ENCODE measurements at regions not wholly inside any gene's neighbourhood (a gene's known extent, or its start where the extent isn't known, plus 50 kb on each side); places are given as distances from the start of the nearest gene placed in this dataset.
A peak's percentile ranks its signal among the peaks of the same experiment; 100 is the strongest.

- no peaks in the 10 kb centered on the region for H3K9me3 Mint-ChIP-seq (ENCODE audit: insufficient read depth)
- H3K27ac Mint-ChIP-seq, result no peak overlapping the region
- no peaks in the 10 kb centered on the region for H3K27me3 ChIP-seq (replicated peaks in 1 of 4; ENCODE audit: control extremely low read depth in 1 of 4, control insufficient read depth in 3 of 4, insufficient read depth in 4 of 4, low read length in 3 of 4)
- peaks cover 8% of the 10 kb centered on the region for H3K27me3 Mint-ChIP-seq
- H2AFZ ChIP-seq (ENCODE audit: insufficient read depth, low read depth, low read length, poor library complexity, severe bottlenecking), result no peak overlapping the region
- no peaks in the 10 kb centered on the region for H3K36me3 ChIP-seq (replicated peaks in 1 of 2; ENCODE audit: control extremely low read depth in 1 of 2, control insufficient read depth in 1 of 2, extremely low read depth in 1 of 2, insufficient read depth in 2 of 2, low read length in 1 of 2)
- H3K4me1 Mint-ChIP-seq, result no peaks in the 10 kb centered on the region
- no peak overlapping the region for H3K4me2 ChIP-seq (replicated peaks; ENCODE audit: low read depth, low read length, poor library complexity, severe bottlenecking)
- H3K27ac ChIP-seq (ENCODE audit: low read length in 2 of 2), result no peak overlapping the region
- intact Hi-C loops (cut with micrococcal nuclease), result no loop called here
- H3K4me1 ChIP-seq (ENCODE audit: control insufficient read depth in 2 of 2, insufficient read depth in 2 of 2, low read length in 2 of 2), result no peaks in the 10 kb centered on the region
- no peaks in the 10 kb centered on the region for H4K20me1 ChIP-seq (ENCODE audit: control insufficient read depth, insufficient read depth, low read length, poor library complexity, severe bottlenecking)
- H3K4me3 Mint-ChIP-seq, result no peak overlapping the region
- H3K9me3 ChIP-seq (ENCODE audit: control extremely low read depth in 1 of 3, control insufficient read depth in 2 of 3, insufficient read depth in 1 of 3, low read length in 2 of 3), result peaks cover 0 to 4% (median 0%) of the 10 kb centered on the region in 3 donors
- no peak overlapping the region for H3K4me3 ChIP-seq (ENCODE audit: control extremely low read depth in 1 of 5, extremely low read depth in 1 of 5, insufficient read depth in 1 of 5, low read depth in 2 of 5, low read length in 4 of 5)
- no peak for DNase-seq
- TF ChIP-seq CTCF (IDR thresholded peaks at IDR 0.05), result no peak
- no peak for TF ChIP-seq EZH2 (IDR thresholded peaks at IDR 0.05; ENCODE audit: borderline replicate concordance, insufficient read depth, low read depth, low read length, poor library complexity, severe bottlenecking)
- no peak overlapping the region for H3K9ac ChIP-seq (ENCODE audit: low read length)
- no CpG with 5 or more reads among the region's 2 CpGs for WGBS (ENCODE audit: insufficient coverage)
- ChIA-PET POLR2A (no interaction called here), CTCF (interaction anchor here (4.1 kb wide), 1 partner anchor 13 kb away, joined by 24 read pairs; no protein-coding TSS in a partner anchor)
- ATAC-seq (ENCODE audit: low read depth), result no peak
- H3K79me2 ChIP-seq (ENCODE audit: control insufficient read depth, insufficient read depth, low read length), result no peaks in the 10 kb centered on the region
Measured at GRCh38 chr10:4669585-4669984, 156.4 kb upstream of the AKR1E2 start.

- Histone ChIP-seq H3K4me2 (replicated peaks; ENCODE audit: low read depth, low read length, poor library complexity, severe bottlenecking) (no peak overlapping the region), H3K27ac (ENCODE audit: low read length in 2 of 2) (no peak overlapping the region), H3K4me1 (ENCODE audit: control insufficient read depth in 2 of 2, insufficient read depth in 2 of 2, low read length in 2 of 2) (peaks cover 13 to 14% of the 10 kb centered on the region in 2 donors), H3K9ac (ENCODE audit: low read length) (peak overlapping the region; percentile 7), H3K79me2 (ENCODE audit: control insufficient read depth, insufficient read depth, low read length) (no peaks in the 10 kb centered on the region), H3K9me3 (ENCODE audit: control extremely low read depth in 1 of 3, control insufficient read depth in 2 of 3, insufficient read depth in 1 of 3, low read length in 2 of 3) (no peaks in the 10 kb centered on the region), H3K4me3 (ENCODE audit: control extremely low read depth in 1 of 5, extremely low read depth in 1 of 5, insufficient read depth in 1 of 5, low read depth in 2 of 5, low read length in 4 of 5) (no peak overlapping the region), H3K27me3 (replicated peaks in 1 of 4; ENCODE audit: control extremely low read depth in 1 of 4, control insufficient read depth in 3 of 4, insufficient read depth in 4 of 4, low read length in 3 of 4) (no peaks in the 10 kb centered on the region), H3K36me3 (replicated peaks in 1 of 2; ENCODE audit: control extremely low read depth in 1 of 2, control insufficient read depth in 1 of 2, extremely low read depth in 1 of 2, insufficient read depth in 2 of 2, low read length in 1 of 2) (no peaks in the 10 kb centered on the region), H2AFZ (ENCODE audit: insufficient read depth, low read depth, low read length, poor library complexity, severe bottlenecking) (peak overlapping the region; percentile 15), H4K20me1 (ENCODE audit: control insufficient read depth, insufficient read depth, low read length, poor library complexity, severe bottlenecking) (no peaks in the 10 kb centered on the region)
- Mint-ChIP-seq H3K27me3 (peaks cover 10% of the 10 kb centered on the region), H3K27ac (peak overlapping the region; percentile 27), H3K4me1 (peaks cover 21% of the 10 kb centered on the region), H3K4me3 (peak overlapping the region; percentile 53), H3K9me3 (ENCODE audit: insufficient read depth) (no peaks in the 10 kb centered on the region)
- CTCF ChIA-PET, result interaction anchor here (0.9 to 2.2 kb wide), 2 partner anchors 1466 to 1469 kb away, joined by 3 to 6 read pairs; no protein-coding TSS in a partner anchor
- peak; percentile 98 for ATAC-seq (ENCODE audit: low read depth)
- POLR2A ChIA-PET, result interaction anchor here (1.0 kb wide), 1 partner anchor 878 kb away, joined by 3 read pairs; the partner anchor contains the start of gene KLF6
- no peak for TF ChIP-seq EZH2 (IDR thresholded peaks at IDR 0.05; ENCODE audit: borderline replicate concordance, insufficient read depth, low read depth, low read length, poor library complexity, severe bottlenecking)
- 0% methylated on average over 2 of the region's 9 CpGs for whole genome bisulfite sequencing (ENCODE audit: insufficient coverage)
- intact Hi-C loops (cut with micrococcal nuclease), result no loop called here
- DNase-seq, result peak; percentile 63
Measured at GRCh38 chr10:4663162-4663992, 162.6 kb upstream of the AKR1E2 start.

Data from B cell (primary cell).